ENCODE measurements at regions not wholly inside any gene's neighbourhood (a gene's known extent, or its start where the extent isn't known, plus 50 kb on each side); places are given as distances from the start of the nearest gene placed in this dataset.

DNA sequence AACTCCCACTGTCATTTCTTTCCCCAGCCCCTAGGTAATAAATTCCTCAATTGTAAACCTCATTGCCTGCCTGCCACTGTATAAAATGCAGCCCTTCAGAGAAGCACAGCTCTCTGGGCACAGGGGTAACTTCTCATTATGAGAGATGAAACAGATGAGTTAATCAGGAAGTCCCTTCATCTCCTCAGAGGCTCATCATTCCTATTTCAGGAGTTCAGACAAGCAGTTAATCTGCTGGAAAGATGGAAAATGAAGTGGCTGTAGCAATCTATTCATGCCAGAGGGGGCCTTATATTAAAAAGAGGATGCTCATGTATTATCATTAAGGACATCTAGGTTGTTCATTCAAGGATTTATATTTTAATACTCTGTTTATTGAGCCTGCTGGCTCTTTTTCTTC lies 519.5 kb upstream of the LMCD1 start:
- DNase-seq (no peak), ATAC-seq (no peak)
- peaks cover 0 to 11% (median 3%) of the 10 kb centered on the region in 12 donors for H3K4me1 ChIP-seq
- intact Hi-C loops (cut with DNase I), result no loop called here
- no peaks in the 10 kb centered on the region for H3K9me3 ChIP-seq
- H3K27me3 ChIP-seq, result no peaks in the 10 kb centered on the region
- H3K4me3 ChIP-seq, result no peak overlapping the region
- H3K36me3 ChIP-seq, result no peaks in the 10 kb centered on the region
- TF ChIP-seq, protein P1, sequence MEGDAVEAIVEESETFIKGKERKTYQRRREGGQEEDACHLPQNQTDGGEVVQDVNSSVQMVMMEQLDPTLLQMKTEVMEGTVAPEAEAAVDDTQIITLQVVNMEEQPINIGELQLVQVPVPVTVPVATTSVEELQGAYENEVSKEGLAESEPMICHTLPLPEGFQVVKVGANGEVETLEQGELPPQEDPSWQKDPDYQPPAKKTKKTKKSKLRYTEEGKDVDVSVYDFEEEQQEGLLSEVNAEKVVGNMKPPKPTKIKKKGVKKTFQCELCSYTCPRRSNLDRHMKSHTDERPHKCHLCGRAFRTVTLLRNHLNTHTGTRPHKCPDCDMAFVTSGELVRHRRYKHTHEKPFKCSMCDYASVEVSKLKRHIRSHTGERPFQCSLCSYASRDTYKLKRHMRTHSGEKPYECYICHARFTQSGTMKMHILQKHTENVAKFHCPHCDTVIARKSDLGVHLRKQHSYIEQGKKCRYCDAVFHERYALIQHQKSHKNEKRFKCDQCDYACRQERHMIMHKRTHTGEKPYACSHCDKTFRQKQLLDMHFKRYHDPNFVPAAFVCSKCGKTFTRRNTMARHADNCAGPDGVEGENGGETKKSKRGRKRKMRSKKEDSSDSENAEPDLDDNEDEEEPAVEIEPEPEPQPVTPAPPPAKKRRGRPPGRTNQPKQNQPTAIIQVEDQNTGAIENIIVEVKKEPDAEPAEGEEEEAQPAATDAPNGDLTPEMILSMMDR (IDR thresholded peaks at IDR 0.05), result no peak
- TF ChIP-seq POLR2A (IDR thresholded peaks at IDR 0.05), result no peak
- no peak overlapping the region for H3K27ac ChIP-seq

- Histone ChIP-seq H3K4me3 (no peak overlapping the region), H3K9me3 (no peaks in the 10 kb centered on the region), H3K27ac (no peak overlapping the region), H3K36me3 (no peaks in the 10 kb centered on the region), H3K4me1 (peaks cover 0 to 14% (median 5%) of the 10 kb centered on the region in 12 donors), H3K27me3 (no peaks in the 10 kb centered on the region)
- intact Hi-C loops (cut with DNase I), result no loop called here
- WGBS, 4 donors, result 35 to 63% (median 49%) methylated on average over 4 of the region's 4 CpGs
- DNase-seq (no peak), ATAC-seq (no peak)
- TF ChIP-seq, protein P1 (IDR thresholded peaks at IDR 0.05), result no peak
- TF ChIP-seq POLR2A (IDR thresholded peaks at IDR 0.05), result no peak
Measured at GRCh38 chr3:7999384-7999783, 502.2 kb upstream of the LMCD1 start.

GRCh38 chr3:8001307-8001706 lies 500.3 kb upstream of the LMCD1 start:
- Histone ChIP-seq H3K4me3 (no peak overlapping the region), H3K9me3 (no peaks in the 10 kb centered on the region), H3K27me3 (no peaks in the 10 kb centered on the region), H3K36me3 (no peaks in the 10 kb centered on the region), H3K4me1 (peaks cover 0 to 14% (median 5%) of the 10 kb centered on the region in 12 donors), H3K27ac (no peak overlapping the region)
- TF ChIP-seq, protein P1 (IDR thresholded peaks at IDR 0.05), result no peak
- TF ChIP-seq POLR2A (IDR thresholded peaks at IDR 0.05), result no peak
- WGBS, 4 donors, result 18 to 48% (median 30%) methylated on average over 1 of the region's 1 CpG
- DNase-seq, result no peak
- ATAC-seq, result peak; percentile 54 to 81 (median 66)
- intact Hi-C loops (cut with DNase I), result no loop called here

GRCh38 chr3:8001712-8002111 lies 499.9 kb upstream of the LMCD1 start:
- H3K36me3 ChIP-seq, result no peaks in the 10 kb centered on the region
- H3K27me3 ChIP-seq, result no peaks in the 10 kb centered on the region
- no peak for TF ChIP-seq POLR2A (IDR thresholded peaks at IDR 0.05)
- TF ChIP-seq, protein P1 (IDR thresholded peaks at IDR 0.05), result no peak
- H3K4me1 ChIP-seq, result peaks cover 0 to 14% (median 5%) of the 10 kb centered on the region in 12 donors
- 33 to 45% (median 39%) methylated on average over 6 of the region's 6 CpGs for WGBS, 4 donors
- DNase-seq (peak in 4 of 5 donors; percentile 28 to 70 (median 40)), ATAC-seq (peak; percentile 93 to 98 (median 97))
- H3K27ac ChIP-seq, result no peak overlapping the region
- intact Hi-C loops (cut with DNase I), result no loop called here
- H3K4me3 ChIP-seq, result no peak overlapping the region
- no peaks in the 10 kb centered on the region for H3K9me3 ChIP-seq

All from heart left ventricle (tissue), 16 donors.